Gastrocnemius medialis (tissue), 4 donors: ENCODE measurements at regions not wholly inside any gene's neighbourhood (a gene's known extent, or its start where the extent isn't known, plus 50 kb on each side); places are given as distances from the start of the nearest gene placed in this dataset.

Source experiments
- ATAC-seq, 2 donors: fragments of 150-250 bp; one replicate each; pipeline ENCODE4 v1.9.1; 2016
- DNase-seq, 2 donors: peaks; one replicate each; pipeline ENCODE4 v3.0.0-alpha.2; 2019
- H3K27ac ChIP-seq, 4 donors: fragments of 200-600 bp; sonication (generic); 1 replicate in 1 of 4; 2 replicates in 3 of 4; pipeline ENCODE4 v1.5.1; 2016 to 2018; ENCODE audit warnings: mild to moderate bottlenecking in 2 of 4, moderate library complexity in 1 of 4
- H3K27me3 ChIP-seq, 3 donors: fragments of 200-600 bp; sonication (generic) in 2 of 3; 1 replicate in 1 of 3; 2 replicates in 2 of 3; pipeline versions ENCODE4 v1.5.1 to v1.6.0; 2016 to 2019; ENCODE audit warnings: mild to moderate bottlenecking in 1 of 3, moderate library complexity in 1 of 3
- H3K36me3 ChIP-seq, 2 donors: fragments of 200-600 bp; sonication (generic) in 1 of 2; one replicate each; pipeline ENCODE4 v1.5.1; 2017 to 2018
- H3K4me1 ChIP-seq, 2 donors: fragments of 200-600 bp; sonication (generic) in 1 of 2; one replicate each; pipeline ENCODE4 v1.5.1; 2016 to 2017; ENCODE audit warnings: mild to moderate bottlenecking in 2 of 2
- H3K4me3 ChIP-seq, 4 donors: fragments of 200-600 bp; sonication (generic) in 3 of 4; 1 replicate in 1 of 4; 2 replicates in 3 of 4; pipeline ENCODE4 v1.5.1; 2016 to 2019; ENCODE audit warnings: mild to moderate bottlenecking in 2 of 4
- H3K9me3 ChIP-seq, 3 donors: fragments of 200-600 bp; sonication (generic) in 2 of 3; 1 replicate in 1 of 3; 2 replicates in 2 of 3; pipeline ENCODE4 v1.5.1; 2016 to 2019
- CTCF ChIP-seq, 5 experiments: fragments of 450-650 bp in 3 of 5; fragments of 200-600 bp in 2 of 5; sonication (generic) in 2 of 5; IDR thresholded peaks in 4 of 5; conservative IDR thresholded peaks in 1 of 5; 1 replicate in 4 of 5; 2 replicates in 1 of 5; pipeline ENCODE4 v1.5.1; 2016 to 2019; ENCODE audit warnings: antibody characterized with exemption in 5 of 5, mild to moderate bottlenecking in 3 of 5, moderate library complexity in 3 of 5
- POLR2A ChIP-seq, 2 donors: fragments of 450-650 bp; IDR thresholded peaks; one replicate each; pipeline ENCODE4 v1.6.1; 2017; ENCODE audit warnings: antibody characterized with exemption in 2 of 2, mild to moderate bottlenecking in 2 of 2, moderate library complexity in 2 of 2
- in situ Hi-C, 4 donors: fragments of 200-750 bp; cut with MboI; loops; one replicate each; pipeline versions ENCODE4 v1.15.0 to v1.8.0; 2017; ENCODE audit warnings: low sequenced_read_pairs in 4 of 4
- intact Hi-C: fragments of 100-400 bp; cut with DNase I; formaldehyde crosslinking; loops from one replicate; pipeline ENCODE4 v1.15.1; 2023; ENCODE audit warnings: low total_unique reads

- no peak overlapping the region for H3K4me3 ChIP-seq
- intact Hi-C loops (no loop called here), in situ Hi-C loops (loop anchor here in 1 of 4 donors (10.0 kb wide), 1 partner anchor 63 kb away; no protein-coding TSS in a partner anchor)
- H3K4me1 ChIP-seq, result peaks cover 24 to 33% of the 10 kb centered on the region in 2 donors
- TF ChIP-seq POLR2A (IDR thresholded peaks at IDR 0.05) (no peak), CTCF (IDR thresholded peaks at IDR 0.05 in 4 of 5, conservative IDR thresholded peaks at IDR 0.05 in 1 of 5) (no peak)
- no peaks in the 10 kb centered on the region for H3K36me3 ChIP-seq
- H3K9me3 ChIP-seq, result no peaks in the 10 kb centered on the region
- ATAC-seq (no peak), DNase-seq (no peak)
- H3K27me3 ChIP-seq, result no peaks in the 10 kb centered on the region
- peak overlapping the region; percentile 29 to 58 (median 42) for H3K27ac ChIP-seq
Measured at GRCh38 chr12:124687917-124688316, 120.5 kb upstream of the NCOR2 start.

- H3K9me3 ChIP-seq, result no peaks in the 10 kb centered on the region
- H3K27me3 ChIP-seq, result no peaks in the 10 kb centered on the region
- TF ChIP-seq POLR2A (IDR thresholded peaks at IDR 0.05) (no peak), CTCF (IDR thresholded peaks at IDR 0.05 in 4 of 5, conservative IDR thresholded peaks at IDR 0.05 in 1 of 5) (no peak)
- H3K4me3 ChIP-seq, result no peak overlapping the region
- DNase-seq (no peak), ATAC-seq (no peak)
- H3K27ac ChIP-seq, result peak overlapping the region; percentile 29 to 58 (median 42)
- in situ Hi-C loops, result loop anchor here in 1 of 4 donors (10.0 kb wide), 1 partner anchor 63 kb away; no protein-coding TSS in a partner anchor
- H3K36me3 ChIP-seq, result no peaks in the 10 kb centered on the region
- H3K4me1 ChIP-seq, result peaks cover 26 to 33% of the 10 kb centered on the region in 2 donors
- intact Hi-C loops, result no loop called here
Measured at GRCh38 chr12:124687174-124687902, 119.9 kb upstream of the NCOR2 start.

GRCh38 chr12:124686370-124687173 is 119.2 kb upstream of the NCOR2 start:
- DNase-seq, result no peak
- H3K4me3 ChIP-seq, result no peak overlapping the region
- peaks cover 34 to 40% of the 10 kb centered on the region in 2 donors for H3K4me1 ChIP-seq
- intact Hi-C loops, result no loop called here
- no peak for TF ChIP-seq CTCF (IDR thresholded peaks at IDR 0.05 in 4 of 5, conservative IDR thresholded peaks at IDR 0.05 in 1 of 5)
- TF ChIP-seq POLR2A (IDR thresholded peaks at IDR 0.05), result no peak
- no peaks in the 10 kb centered on the region for H3K27me3 ChIP-seq
- no peaks in the 10 kb centered on the region for H3K9me3 ChIP-seq
- no peaks in the 10 kb centered on the region for H3K36me3 ChIP-seq
- in situ Hi-C loops, result loop anchor here in 1 of 4 donors (10.0 kb wide), 1 partner anchor 62 kb away; no protein-coding TSS in a partner anchor
- no peak for ATAC-seq
- H3K27ac ChIP-seq, result peak overlapping the region; percentile 28 to 74 (median 64)

- no peak for ATAC-seq
- DNase-seq, result no peak
- Histone ChIP-seq H3K4me1 (peaks cover 36 to 48% of the 10 kb centered on the region in 2 donors), H3K9me3 (no peaks in the 10 kb centered on the region), H3K27ac (peak overlapping the region; percentile 58 to 74 (median 68)), H3K4me3 (peak overlapping the region in 2 of 4 donors; percentile 14 to 15), H3K27me3 (no peaks in the 10 kb centered on the region), H3K36me3 (no peaks in the 10 kb centered on the region)
- TF ChIP-seq POLR2A (IDR thresholded peaks at IDR 0.05) (no peak), CTCF (IDR thresholded peaks at IDR 0.05 in 4 of 5, conservative IDR thresholded peaks at IDR 0.05 in 1 of 5) (no peak)
- intact Hi-C loops, result no loop called here
- in situ Hi-C loops, result loop anchor here in 1 of 4 donors (10.0 kb wide), 1 partner anchor 61 kb away; no protein-coding TSS in a partner anchor
Measured at GRCh38 chr12:124685689-124686369, 118.4 kb upstream of the NCOR2 start.
